HEK293 (cell line): ENCODE measurements at regions not wholly inside any gene's neighbourhood (a gene's known extent, or its start where the extent isn't known, plus 50 kb on each side); places are given as distances from the start of the nearest gene placed in this dataset.

ENCODE experiments used
- BCL11B ChIP-seq: fragments of 450-650 bp; formaldehyde crosslinking; IDR thresholded peaks from 2 replicates; pipeline ENCODE4 v1.5.1; 2016; ENCODE audit warnings: low read depth, missing biosample characterization, missing genetic modification characterization
- KLF16 ChIP-seq: fragments of 450-650 bp; formaldehyde crosslinking; IDR thresholded peaks from 2 replicates; pipeline ENCODE4 v1.5.1; 2017; ENCODE audit warnings: missing biosample characterization, missing genetic modification characterization
- KLF9 ChIP-seq: fragments of 450-650 bp; formaldehyde crosslinking; IDR thresholded peaks from 2 replicates; pipeline ENCODE4 v1.5.1; 2016; ENCODE audit warnings: missing biosample characterization, missing genetic modification characterization, low read depth
- REPIN1 ChIP-seq: fragments of 450-650 bp; formaldehyde crosslinking; IDR thresholded peaks from 2 replicates; pipeline ENCODE4 v1.5.1; 2017; ENCODE audit warnings: missing biosample characterization, missing genetic modification characterization, low read depth
- SP3 ChIP-seq: fragments of 450-650 bp; formaldehyde crosslinking; IDR thresholded peaks from 2 replicates; pipeline ENCODE4 v1.5.1; 2016; ENCODE audit warnings: missing biosample characterization, missing genetic modification characterization
- TCF7L2 ChIP-seq: IDR thresholded peaks from 2 replicates; pipeline ENCODE4 v1.6.1; 2011; ENCODE audit warnings: low read depth, mild to moderate bottlenecking, inconsistent platforms, low read length, moderate library complexity, borderline replicate concordance
- ZBTB7A ChIP-seq: fragments of 450-650 bp; formaldehyde crosslinking; IDR thresholded peaks from 2 replicates; pipeline ENCODE4 v1.5.1; 2016; ENCODE audit warnings: low read depth, missing biosample characterization, missing genetic modification characterization
- ZIC2 ChIP-seq: fragments of 450-650 bp; formaldehyde crosslinking; IDR thresholded peaks from 2 replicates; pipeline ENCODE4 v1.5.1; 2016; ENCODE audit warnings: missing biosample characterization, missing genetic modification characterization
- ZNF239 ChIP-seq: fragments of 450-650 bp; formaldehyde crosslinking; IDR thresholded peaks from 2 replicates; pipeline ENCODE4 v1.5.1; 2016; ENCODE audit warnings: missing biosample characterization, missing genetic modification characterization
- ZNF24 ChIP-seq: fragments of 450-650 bp; formaldehyde crosslinking; IDR thresholded peaks from 2 replicates; pipeline ENCODE4 v1.5.1; 2016; ENCODE audit warnings: missing biosample characterization, missing genetic modification characterization
- ZNF335 ChIP-seq: fragments of 450-650 bp; formaldehyde crosslinking; conservative IDR thresholded peaks from 2 replicates; pipeline ENCODE4 v1.5.1; 2016; ENCODE audit warnings: missing biosample characterization, missing genetic modification characterization
- ZNF366 ChIP-seq: fragments of 450-650 bp; formaldehyde crosslinking; conservative IDR thresholded peaks from 2 replicates; pipeline ENCODE4 v1.5.1; 2016; ENCODE audit warnings: missing biosample characterization, missing genetic modification characterization
- ZNF416 ChIP-seq: fragments of 450-650 bp; formaldehyde crosslinking; IDR thresholded peaks from 2 replicates; pipeline ENCODE4 v1.5.1; 2016; ENCODE audit warnings: missing biosample characterization, missing genetic modification characterization
- ZNF555 ChIP-seq: fragments of 450-650 bp; formaldehyde crosslinking; conservative IDR thresholded peaks from 2 replicates; pipeline ENCODE4 v1.5.1; 2017; ENCODE audit warnings: missing biosample characterization, mild to moderate bottlenecking, missing genetic modification characterization, inconsistent platforms
- ZNF561 ChIP-seq: fragments of 450-650 bp; IDR thresholded peaks from 2 replicates; pipeline ENCODE4 v1.5.1; 2018; ENCODE audit warnings: missing biosample characterization, missing genetic modification characterization, borderline replicate concordance
- ZNF600 ChIP-seq: fragments of 450-650 bp; formaldehyde crosslinking; IDR thresholded peaks from 2 replicates; pipeline ENCODE4 v1.5.1; 2016; ENCODE audit warnings: missing biosample characterization, missing genetic modification characterization
- ZNF623 ChIP-seq: fragments of 450-650 bp; formaldehyde crosslinking; IDR thresholded peaks from 2 replicates; pipeline ENCODE4 v1.5.1; 2016; ENCODE audit warnings: missing biosample characterization, missing genetic modification characterization
- ZNF701 ChIP-seq: fragments of 450-650 bp; formaldehyde crosslinking; IDR thresholded peaks from 2 replicates; pipeline ENCODE4 v1.5.1; 2016; ENCODE audit warnings: missing biosample characterization, missing genetic modification characterization
- TF ChIP-seq, protein P1 (sequence below): fragments of 450-650 bp; formaldehyde crosslinking; conservative IDR thresholded peaks from 2 replicates; pipeline ENCODE4 v1.5.1; 2016; ENCODE audit warnings: low read depth, missing biosample characterization, missing genetic modification characterization
- TF ChIP-seq, protein P2 (sequence below): fragments of 450-650 bp; formaldehyde crosslinking; conservative IDR thresholded peaks from 2 replicates; pipeline ENCODE4 v1.5.1; 2016; ENCODE audit warnings: low read depth, missing biosample characterization, missing genetic modification characterization
- TF ChIP-seq, protein P3 (sequence below): fragments of 450-650 bp; formaldehyde crosslinking; IDR thresholded peaks from 2 replicates; pipeline ENCODE4 v1.5.1; 2016; ENCODE audit warnings: missing biosample characterization, missing genetic modification characterization
- TF ChIP-seq, protein P4 (sequence below): fragments of 450-650 bp; formaldehyde crosslinking; IDR thresholded peaks from 2 replicates; pipeline ENCODE4 v1.5.1; 2016; ENCODE audit warnings: missing biosample characterization, missing genetic modification characterization
- TF ChIP-seq, protein P5 (sequence below): fragments of 450-650 bp; formaldehyde crosslinking; IDR thresholded peaks from 2 replicates; pipeline ENCODE4 v1.5.1; 2017; ENCODE audit warnings: missing biosample characterization, missing genetic modification characterization

DNA sequence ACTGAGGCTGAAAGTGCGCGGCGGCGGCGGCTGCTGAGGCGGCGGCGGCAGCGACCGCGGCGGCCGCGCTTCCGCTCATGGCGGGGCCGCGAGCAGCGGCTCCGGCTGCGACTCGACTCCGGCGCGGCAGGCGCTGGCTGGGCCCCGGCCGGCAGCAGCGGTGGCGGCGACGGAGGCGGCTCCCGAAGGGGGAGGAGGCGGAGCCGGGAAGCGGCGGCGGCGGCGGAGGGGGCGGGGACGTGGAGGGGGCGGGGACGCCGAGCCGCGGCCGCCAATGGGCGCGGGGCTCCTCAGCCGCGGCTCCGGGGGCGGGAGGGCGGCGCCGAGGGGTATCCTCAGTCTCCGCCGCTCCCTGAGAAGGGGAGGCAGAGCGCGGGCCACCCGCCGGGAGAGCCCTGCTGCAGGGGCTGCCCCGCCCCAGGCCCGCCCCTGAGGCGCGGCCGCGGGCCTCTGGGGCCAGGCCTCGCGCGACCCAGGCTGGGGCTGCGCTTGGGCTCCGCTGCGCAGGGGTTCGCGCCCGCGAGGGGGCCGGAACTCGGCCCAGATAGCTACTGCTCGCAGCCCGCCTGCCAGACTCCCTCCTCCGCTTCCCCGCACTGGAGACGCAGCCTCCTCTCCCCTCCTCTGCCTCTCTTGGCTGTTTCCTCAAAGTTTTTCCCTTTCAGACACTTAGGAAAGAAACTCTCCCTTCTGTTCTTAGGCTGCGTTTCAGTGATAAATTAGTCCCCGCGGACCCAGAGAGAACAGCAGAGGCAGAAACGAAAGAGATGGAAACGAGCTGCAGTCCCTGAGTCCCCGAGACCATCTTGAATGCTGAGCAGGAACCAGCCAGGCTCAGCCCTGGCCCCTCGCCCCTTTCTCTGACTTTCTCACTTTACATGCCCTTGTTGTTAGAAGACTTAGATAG is 85.0 kb upstream of the MELK start (continued):
- TF ChIP-seq, protein P1, sequence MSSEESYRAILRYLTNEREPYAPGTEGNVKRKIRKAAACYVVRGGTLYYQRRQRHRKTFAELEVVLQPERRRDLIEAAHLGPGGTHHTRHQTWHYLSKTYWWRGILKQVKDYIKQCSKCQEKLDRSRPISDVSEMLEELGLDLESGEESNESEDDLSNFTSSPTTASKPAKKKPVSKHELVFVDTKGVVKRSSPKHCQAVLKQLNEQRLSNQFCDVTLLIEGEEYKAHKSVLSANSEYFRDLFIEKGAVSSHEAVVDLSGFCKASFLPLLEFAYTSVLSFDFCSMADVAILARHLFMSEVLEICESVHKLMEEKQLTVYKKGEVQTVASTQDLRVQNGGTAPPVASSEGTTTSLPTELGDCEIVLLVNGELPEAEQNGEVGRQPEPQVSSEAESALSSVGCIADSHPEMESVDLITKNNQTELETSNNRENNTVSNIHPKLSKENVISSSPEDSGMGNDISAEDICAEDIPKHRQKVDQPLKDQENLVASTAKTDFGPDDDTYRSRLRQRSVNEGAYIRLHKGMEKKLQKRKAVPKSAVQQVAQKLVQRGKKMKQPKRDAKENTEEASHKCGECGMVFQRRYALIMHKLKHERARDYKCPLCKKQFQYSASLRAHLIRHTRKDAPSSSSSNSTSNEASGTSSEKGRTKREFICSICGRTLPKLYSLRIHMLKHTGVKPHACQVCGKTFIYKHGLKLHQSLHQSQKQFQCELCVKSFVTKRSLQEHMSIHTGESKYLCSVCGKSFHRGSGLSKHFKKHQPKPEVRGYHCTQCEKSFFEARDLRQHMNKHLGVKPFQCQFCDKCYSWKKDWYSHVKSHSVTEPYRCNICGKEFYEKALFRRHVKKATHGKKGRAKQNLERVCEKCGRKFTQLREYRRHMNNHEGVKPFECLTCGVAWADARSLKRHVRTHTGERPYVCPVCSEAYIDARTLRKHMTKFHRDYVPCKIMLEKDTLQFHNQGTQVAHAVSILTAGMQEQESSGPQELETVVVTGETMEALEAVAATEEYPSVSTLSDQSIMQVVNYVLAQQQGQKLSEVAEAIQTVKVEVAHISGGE (tag by site-specific recombination) = 0 out of 2 replicates have a peak, but pooled peaks have one; percentile 20
- TF ChIP-seq ZNF701 (tag by site-specific recombination) (no peak), ZNF239 (no peak), ZNF366 (tag by site-specific recombination) (no peak), ZNF600 (tag by site-specific recombination) (0 out of 2 replicates have a peak, but pooled peaks have one; percentile 33), TCF7L2 (no peak), ZNF416 (tag by site-specific recombination) (no peak), BCL11B (no peak), SP3 (tag by site-specific recombination) (peak; percentile 44; the same call in 1 of the 2 replicates), ZNF623 (0 out of 2 replicates have a peak, but pooled peaks have one; percentile 8), ZIC2 (tag by site-specific recombination) (peak; percentile 11; the same call in 1 of the 2 replicates), ZBTB7A (no peak), ZNF555 (tag by site-specific recombination) (no peak), KLF9 (tag by site-specific recombination) (0 out of 2 replicates have a peak, but pooled peaks have one; percentile 22), KLF16 (tag by site-specific recombination) (no peak), REPIN1 (tag by site-specific recombination) (no peak), ZNF561 (tag by site-specific recombination) (peak; percentile 81; the same call in 1 of the 2 replicates), ZNF335 (tag by site-specific recombination) (peak; percentile 57), ZNF24 (tag by site-specific recombination) (no peak)
- TF ChIP-seq, protein P2, sequence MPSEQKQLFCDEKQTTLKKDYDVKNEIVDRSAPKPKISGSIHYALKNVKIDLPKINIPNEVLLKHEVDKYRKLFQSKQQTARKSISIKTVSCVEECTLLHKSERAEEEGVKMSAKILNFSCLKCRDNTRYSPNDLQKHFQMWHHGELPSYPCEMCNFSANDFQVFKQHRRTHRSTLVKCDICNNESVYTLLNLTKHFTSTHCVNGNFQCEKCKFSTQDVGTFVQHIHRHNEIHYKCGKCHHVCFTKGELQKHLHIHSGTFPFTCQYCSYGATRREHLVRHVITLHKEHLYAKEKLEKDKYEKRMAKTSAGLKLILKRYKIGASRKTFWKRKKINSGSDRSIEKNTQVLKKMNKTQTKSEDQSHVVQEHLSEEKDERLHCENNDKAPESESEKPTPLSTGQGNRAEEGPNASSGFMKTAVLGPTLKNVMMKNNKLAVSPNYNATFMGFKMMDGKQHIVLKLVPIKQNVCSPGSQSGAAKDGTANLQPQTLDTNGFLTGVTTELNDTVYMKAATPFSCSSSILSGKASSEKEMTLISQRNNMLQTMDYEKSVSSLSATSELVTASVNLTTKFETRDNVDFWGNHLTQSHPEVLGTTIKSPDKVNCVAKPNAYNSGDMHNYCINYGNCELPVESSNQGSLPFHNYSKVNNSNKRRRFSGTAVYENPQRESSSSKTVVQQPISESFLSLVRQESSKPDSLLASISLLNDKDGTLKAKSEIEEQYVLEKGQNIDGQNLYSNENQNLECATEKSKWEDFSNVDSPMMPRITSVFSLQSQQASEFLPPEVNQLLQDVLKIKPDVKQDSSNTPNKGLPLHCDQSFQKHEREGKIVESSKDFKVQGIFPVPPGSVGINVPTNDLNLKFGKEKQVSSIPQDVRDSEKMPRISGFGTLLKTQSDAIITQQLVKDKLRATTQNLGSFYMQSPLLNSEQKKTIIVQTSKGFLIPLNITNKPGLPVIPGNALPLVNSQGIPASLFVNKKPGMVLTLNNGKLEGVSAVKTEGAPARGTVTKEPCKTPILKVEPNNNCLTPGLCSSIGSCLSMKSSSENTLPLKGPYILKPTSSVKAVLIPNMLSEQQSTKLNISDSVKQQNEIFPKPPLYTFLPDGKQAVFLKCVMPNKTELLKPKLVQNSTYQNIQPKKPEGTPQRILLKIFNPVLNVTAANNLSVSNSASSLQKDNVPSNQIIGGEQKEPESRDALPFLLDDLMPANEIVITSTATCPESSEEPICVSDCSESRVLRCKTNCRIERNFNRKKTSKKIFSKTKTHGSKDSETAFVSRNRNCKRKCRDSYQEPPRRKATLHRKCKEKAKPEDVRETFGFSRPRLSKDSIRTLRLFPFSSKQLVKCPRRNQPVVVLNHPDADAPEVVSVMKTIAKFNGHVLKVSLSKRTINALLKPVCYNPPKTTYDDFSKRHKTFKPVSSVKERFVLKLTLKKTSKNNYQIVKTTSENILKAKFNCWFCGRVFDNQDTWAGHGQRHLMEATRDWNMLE (tag by site-specific recombination) = 0 out of 2 replicates have a peak, but pooled peaks have one; percentile 13
- TF ChIP-seq, protein P3, sequence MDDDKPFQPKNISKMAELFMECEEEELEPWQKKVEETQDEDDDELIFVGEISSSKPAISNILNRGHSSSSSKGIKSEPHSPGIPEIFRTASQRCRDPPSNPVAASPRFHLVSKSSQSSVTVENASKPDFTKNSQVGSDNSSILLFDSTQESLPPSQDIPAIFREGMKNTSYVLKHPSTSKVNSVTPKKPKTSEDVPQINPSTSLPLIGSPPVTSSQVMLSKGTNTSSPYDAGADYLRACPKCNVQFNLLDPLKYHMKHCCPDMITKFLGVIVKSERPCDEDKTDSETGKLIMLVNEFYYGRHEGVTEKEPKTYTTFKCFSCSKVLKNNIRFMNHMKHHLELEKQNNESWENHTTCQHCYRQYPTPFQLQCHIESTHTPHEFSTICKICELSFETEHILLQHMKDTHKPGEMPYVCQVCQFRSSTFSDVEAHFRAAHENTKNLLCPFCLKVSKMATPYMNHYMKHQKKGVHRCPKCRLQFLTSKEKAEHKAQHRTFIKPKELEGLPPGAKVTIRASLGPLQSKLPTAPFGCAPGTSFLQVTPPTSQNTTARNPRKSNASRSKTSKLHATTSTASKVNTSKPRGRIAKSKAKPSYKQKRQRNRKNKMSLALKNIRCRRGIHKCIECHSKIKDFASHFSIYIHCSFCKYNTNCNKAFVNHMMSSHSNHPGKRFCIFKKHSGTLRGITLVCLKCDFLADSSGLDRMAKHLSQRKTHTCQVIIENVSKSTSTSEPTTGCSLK (tag by site-specific recombination) = no peak
- TF ChIP-seq, protein P4, sequence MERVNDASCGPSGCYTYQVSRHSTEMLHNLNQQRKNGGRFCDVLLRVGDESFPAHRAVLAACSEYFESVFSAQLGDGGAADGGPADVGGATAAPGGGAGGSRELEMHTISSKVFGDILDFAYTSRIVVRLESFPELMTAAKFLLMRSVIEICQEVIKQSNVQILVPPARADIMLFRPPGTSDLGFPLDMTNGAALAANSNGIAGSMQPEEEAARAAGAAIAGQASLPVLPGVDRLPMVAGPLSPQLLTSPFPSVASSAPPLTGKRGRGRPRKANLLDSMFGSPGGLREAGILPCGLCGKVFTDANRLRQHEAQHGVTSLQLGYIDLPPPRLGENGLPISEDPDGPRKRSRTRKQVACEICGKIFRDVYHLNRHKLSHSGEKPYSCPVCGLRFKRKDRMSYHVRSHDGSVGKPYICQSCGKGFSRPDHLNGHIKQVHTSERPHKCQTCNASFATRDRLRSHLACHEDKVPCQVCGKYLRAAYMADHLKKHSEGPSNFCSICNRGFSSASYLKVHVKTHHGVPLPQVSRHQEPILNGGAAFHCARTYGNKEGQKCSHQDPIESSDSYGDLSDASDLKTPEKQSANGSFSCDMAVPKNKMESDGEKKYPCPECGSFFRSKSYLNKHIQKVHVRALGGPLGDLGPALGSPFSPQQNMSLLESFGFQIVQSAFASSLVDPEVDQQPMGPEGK (tag by site-specific recombination) = 0 out of 2 replicates have a peak, but pooled peaks have one; percentile 36
- TF ChIP-seq, protein P5, sequence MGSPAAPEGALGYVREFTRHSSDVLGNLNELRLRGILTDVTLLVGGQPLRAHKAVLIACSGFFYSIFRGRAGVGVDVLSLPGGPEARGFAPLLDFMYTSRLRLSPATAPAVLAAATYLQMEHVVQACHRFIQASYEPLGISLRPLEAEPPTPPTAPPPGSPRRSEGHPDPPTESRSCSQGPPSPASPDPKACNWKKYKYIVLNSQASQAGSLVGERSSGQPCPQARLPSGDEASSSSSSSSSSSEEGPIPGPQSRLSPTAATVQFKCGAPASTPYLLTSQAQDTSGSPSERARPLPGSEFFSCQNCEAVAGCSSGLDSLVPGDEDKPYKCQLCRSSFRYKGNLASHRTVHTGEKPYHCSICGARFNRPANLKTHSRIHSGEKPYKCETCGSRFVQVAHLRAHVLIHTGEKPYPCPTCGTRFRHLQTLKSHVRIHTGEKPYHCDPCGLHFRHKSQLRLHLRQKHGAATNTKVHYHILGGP (tag by site-specific recombination) = no peak
